Gastroesophageal sphincter (tissue), 4 donors: ENCODE measurements at regions not wholly inside any gene's neighbourhood (a gene's known extent, or its start where the extent isn't known, plus 50 kb on each side); places are given as distances from the start of the nearest gene placed in this dataset.

Experiments
- ATAC-seq: fragments of 150-250 bp; one replicate; pipeline ENCODE4 v1.9.1; 2016; ENCODE audit warnings: mild to moderate bottlenecking, moderate library complexity
- H3K27ac ChIP-seq, 4 donors: fragments of 200-600 bp; sonication (generic) in 3 of 4; 1 replicate in 3 of 4; 2 replicates in 1 of 4; pipeline ENCODE4 v1.5.1; 2016 to 2019
- H3K27me3 ChIP-seq: fragments of 200-600 bp; sonication (generic); one replicate; pipeline ENCODE4 v1.5.1; 2019
- H3K36me3 ChIP-seq, 2 donors: fragments of 200-600 bp; sonication (generic); one replicate each; pipeline ENCODE4 v1.5.1; 2019; ENCODE audit warnings: control low read depth in 1 of 2
- H3K4me1 ChIP-seq, 3 donors: fragments of 200-600 bp; sonication (generic); 1 replicate in 2 of 3; 2 replicates in 1 of 3; pipeline ENCODE4 v1.5.1; 2016 to 2019; ENCODE audit warnings: control low read depth in 2 of 3
- H3K4me3 ChIP-seq, 2 donors: fragments of 200-600 bp; sonication (generic); one replicate each; pipeline ENCODE4 v1.5.1; 2019; ENCODE audit warnings: mild to moderate bottlenecking in 1 of 2, moderate library complexity in 1 of 2
- H3K9me3 ChIP-seq, 3 donors: fragments of 200-600 bp; sonication (generic); one replicate each; pipeline ENCODE4 v1.5.1; 2017 to 2019; ENCODE audit warnings: control low read depth in 2 of 3
- CTCF ChIP-seq, 4 experiments: fragments of 200-600 bp in 2 of 4; fragments of 450-650 bp in 2 of 4; sonication (generic) in 1 of 4; IDR thresholded peaks; one replicate each; pipeline ENCODE4 v1.5.1; 2017 to 2019; ENCODE audit warnings: antibody characterized with exemption in 4 of 4, mild to moderate bottlenecking in 2 of 4, moderate library complexity in 2 of 4
- EP300 ChIP-seq: sonication (generic); formaldehyde crosslinking; IDR thresholded peaks from one replicate; pipeline ENCODE4 v1.6.1; 2017; ENCODE audit warnings: antibody characterized with exemption, mild to moderate bottlenecking
- POLR2A ChIP-seq, 2 donors: fragments of 450-650 bp; IDR thresholded peaks; one replicate each; pipeline ENCODE4 v1.6.1; 2017; ENCODE audit warnings: antibody characterized with exemption in 2 of 2, mild to moderate bottlenecking in 2 of 2, moderate library complexity in 1 of 2
- POLR2AphosphoS5 ChIP-seq: sonication (generic); formaldehyde crosslinking; IDR thresholded peaks from one replicate; pipeline ENCODE4 v1.6.1; 2017; ENCODE audit warnings: antibody characterized with exemption
- WGBS, 2 donors: methylation state at CpG; one replicate each; pipeline ENCODE4 v1.1.5; 2018; ENCODE audit warnings: low coverage in 1 of 2; 5-methylcytosine and 5-hydroxymethylcytosine counted together

- no peak overlapping the region for H3K27ac ChIP-seq
- WGBS, 2 donors = 6 to 21% methylated on average over 1 of the region's 1 CpG
- TF ChIP-seq CTCF (IDR thresholded peaks at IDR 0.05) (no peak), POLR2AphosphoS5 (no peak), EP300 (no peak), POLR2A (IDR thresholded peaks at IDR 0.05) (no peak)
- no peaks in the 10 kb centered on the region for H3K36me3 ChIP-seq
- H3K4me1 ChIP-seq = no peaks in the 10 kb centered on the region
- ATAC-seq = no peak
- H3K27me3 ChIP-seq = no peaks in the 10 kb centered on the region
- H3K4me3 ChIP-seq = no peak overlapping the region
- no peaks in the 10 kb centered on the region for H3K9me3 ChIP-seq
Observed at GRCh38 chr3:181363231-181363630, 348.5 kb upstream of the SOX2 start.

GRCh38 chr3:181362378-181362777 lies 349.3 kb upstream of the SOX2 start:
- no peak for ATAC-seq
- no peaks in the 10 kb centered on the region for H3K4me1 ChIP-seq
- no peak overlapping the region for H3K27ac ChIP-seq
- H3K36me3 ChIP-seq = no peaks in the 10 kb centered on the region
- no peaks in the 10 kb centered on the region for H3K27me3 ChIP-seq
- no peak for TF ChIP-seq CTCF (IDR thresholded peaks at IDR 0.05)
- TF ChIP-seq EP300 = no peak
- no peak for TF ChIP-seq POLR2AphosphoS5
- no peak for TF ChIP-seq POLR2A (IDR thresholded peaks at IDR 0.05)
- H3K9me3 ChIP-seq = no peaks in the 10 kb centered on the region
- no peak overlapping the region for H3K4me3 ChIP-seq

- no peaks in the 10 kb centered on the region for H3K36me3 ChIP-seq
- no peak overlapping the region for H3K4me3 ChIP-seq
- no peak for ATAC-seq
- 85 to 93% methylated on average over 3 of the region's 3 CpGs for WGBS, 2 donors
- H3K27ac ChIP-seq = no peak overlapping the region
- TF ChIP-seq POLR2AphosphoS5 (no peak), CTCF (IDR thresholded peaks at IDR 0.05) (no peak), POLR2A (IDR thresholded peaks at IDR 0.05) (no peak), EP300 (no peak)
- no peaks in the 10 kb centered on the region for H3K4me1 ChIP-seq
- no peaks in the 10 kb centered on the region for H3K27me3 ChIP-seq
- no peaks in the 10 kb centered on the region for H3K9me3 ChIP-seq
Observed at GRCh38 chr3:181358562-181358961, 353.2 kb upstream of the SOX2 start.

- Histone ChIP-seq H3K9me3 (no peaks in the 10 kb centered on the region), H3K27ac (no peak overlapping the region), H3K4me3 (no peak overlapping the region), H3K4me1 (no peaks in the 10 kb centered on the region), H3K27me3 (no peaks in the 10 kb centered on the region), H3K36me3 (no peaks in the 10 kb centered on the region)
- TF ChIP-seq EP300 (no peak), POLR2A (IDR thresholded peaks at IDR 0.05) (no peak), CTCF (IDR thresholded peaks at IDR 0.05) (no peak), POLR2AphosphoS5 (no peak)
- 27 to 30% methylated on average over 1 of the region's 1 CpG for WGBS, 2 donors
- ATAC-seq = no peak
Observed at GRCh38 chr3:181358060-181358459, 353.7 kb upstream of the SOX2 start.

GRCh38 chr3:181354140-181354539 lies 357.6 kb upstream of the SOX2 start:
- ATAC-seq = no peak

More at GRCh38 chr3:181354140-181354539, 357.6 kb upstream of the SOX2 start:
- Histone ChIP-seq H3K27me3 (no peaks in the 10 kb centered on the region), H3K4me3 (no peak overlapping the region), H3K27ac (no peak overlapping the region), H3K9me3 (no peaks in the 10 kb centered on the region), H3K4me1 (no peaks in the 10 kb centered on the region), H3K36me3 (no peaks in the 10 kb centered on the region)
- no peak for TF ChIP-seq POLR2A (IDR thresholded peaks at IDR 0.05)
- TF ChIP-seq POLR2AphosphoS5 = no peak
- no peak for TF ChIP-seq CTCF (IDR thresholded peaks at IDR 0.05)
- TF ChIP-seq EP300 = no peak
